NB4 (cell line): ENCODE measurements at regions not wholly inside any gene's neighbourhood (a gene's known extent, or its start where the extent isn't known, plus 50 kb on each side); places are given as distances from the start of the nearest gene placed in this dataset.

ENCODE experiments used
- POLR2A ChIP-seq: IDR thresholded peaks from 2 replicates; pipeline ENCODE4 v1.6.1; 2011; ENCODE audit warnings: mild to moderate bottlenecking; ENCODE audit not compliant: insufficient read length; ENCODE audit errors: extremely low read depth
- TF ChIP-seq, protein P1 (sequence below): IDR thresholded peaks from one replicate; pipeline ENCODE4 v1.5.1; 2012; ENCODE audit warnings: low read depth, low read length

DNA sequence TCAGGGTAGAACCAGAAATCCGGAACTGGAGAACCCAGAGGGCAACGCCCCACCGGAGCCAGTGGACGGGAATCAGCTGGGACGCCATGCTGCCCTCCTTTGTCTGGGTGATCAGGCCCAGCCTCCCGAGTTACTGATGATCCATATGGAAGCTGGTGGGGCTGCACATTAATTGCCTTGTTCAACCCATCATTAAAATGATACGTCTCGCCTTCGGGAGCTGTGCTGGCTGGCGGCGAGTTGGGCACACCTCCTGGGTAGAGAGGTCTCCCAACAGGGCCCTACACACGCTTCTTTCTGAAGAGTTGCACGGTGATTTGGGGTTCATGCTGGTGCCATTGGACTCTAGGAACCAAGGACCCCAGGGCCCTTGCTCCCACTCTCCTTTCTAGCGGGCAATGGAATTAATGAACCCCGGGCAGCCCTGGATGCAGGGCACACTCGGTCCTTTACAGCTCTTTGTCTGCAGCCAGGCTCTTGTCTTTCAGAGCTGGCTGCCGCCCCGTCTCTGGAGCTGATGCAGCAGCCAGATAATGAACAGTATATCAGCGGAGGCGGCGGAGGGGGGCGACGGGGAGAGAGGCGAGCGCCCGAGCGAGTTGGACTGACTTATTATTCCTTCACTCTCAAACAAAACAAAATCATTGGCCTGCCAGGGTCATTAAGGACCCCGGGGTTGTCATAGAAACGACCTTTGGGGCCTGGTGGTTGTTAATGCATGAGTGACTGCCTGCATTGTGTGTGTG is 412.2 kb upstream of the ZMIZ1 start:
- TF ChIP-seq POLR2A: no peak
- TF ChIP-seq, protein P1, sequence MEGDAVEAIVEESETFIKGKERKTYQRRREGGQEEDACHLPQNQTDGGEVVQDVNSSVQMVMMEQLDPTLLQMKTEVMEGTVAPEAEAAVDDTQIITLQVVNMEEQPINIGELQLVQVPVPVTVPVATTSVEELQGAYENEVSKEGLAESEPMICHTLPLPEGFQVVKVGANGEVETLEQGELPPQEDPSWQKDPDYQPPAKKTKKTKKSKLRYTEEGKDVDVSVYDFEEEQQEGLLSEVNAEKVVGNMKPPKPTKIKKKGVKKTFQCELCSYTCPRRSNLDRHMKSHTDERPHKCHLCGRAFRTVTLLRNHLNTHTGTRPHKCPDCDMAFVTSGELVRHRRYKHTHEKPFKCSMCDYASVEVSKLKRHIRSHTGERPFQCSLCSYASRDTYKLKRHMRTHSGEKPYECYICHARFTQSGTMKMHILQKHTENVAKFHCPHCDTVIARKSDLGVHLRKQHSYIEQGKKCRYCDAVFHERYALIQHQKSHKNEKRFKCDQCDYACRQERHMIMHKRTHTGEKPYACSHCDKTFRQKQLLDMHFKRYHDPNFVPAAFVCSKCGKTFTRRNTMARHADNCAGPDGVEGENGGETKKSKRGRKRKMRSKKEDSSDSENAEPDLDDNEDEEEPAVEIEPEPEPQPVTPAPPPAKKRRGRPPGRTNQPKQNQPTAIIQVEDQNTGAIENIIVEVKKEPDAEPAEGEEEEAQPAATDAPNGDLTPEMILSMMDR: no peak
